GM23338 (cell line): ENCODE measurements at regions not wholly inside any gene's neighbourhood (a gene's known extent, or its start where the extent isn't known, plus 50 kb on each side); places are given as distances from the start of the nearest gene placed in this dataset.

Source experiments
- ATAC-seq: fragments of 200-7000 bp; cut with Tn5 transposase; 3 replicates; pipeline ENCODE4 v1.9.1; 2020
- DNase-seq: peaks from one replicate; pipeline ENCODE4 v3.0.0-alpha.2; 2015; ENCODE audit warnings: low spot score
- H2AFZ ChIP-seq: fragments of 200-600 bp; sonication (generic); 2 replicates; pipeline ENCODE4 v1.8.0; 2016; ENCODE audit warnings: antibody characterized with exemption, mild to moderate bottlenecking, moderate library complexity
- H3F3A ChIP-seq: fragments of 200-600 bp; sonication (generic); replicated peaks from 2 replicates; pipeline ENCODE4 v1.8.0; 2017; ENCODE audit warnings: antibody characterized with exemption, mixed run types, low read depth
- H3K27ac ChIP-seq: fragments of 200-600 bp; sonication (generic); 2 replicates; pipeline ENCODE4 v1.6.1; 2016; ENCODE audit warnings: low read depth
- H3K27me3 ChIP-seq: fragments of 200-600 bp; sonication (generic); 2 replicates; pipeline ENCODE4 v1.8.0; 2016; ENCODE audit warnings: mild to moderate bottlenecking, mixed run types, moderate library complexity; ENCODE audit not compliant: insufficient read depth
- H3K36me3 ChIP-seq: fragments of 200-600 bp; sonication (generic); 2 replicates; pipeline ENCODE4 v1.8.0; 2016; ENCODE audit warnings: mild to moderate bottlenecking; ENCODE audit not compliant: insufficient read depth
- H3K4me1 ChIP-seq: fragments of 200-600 bp; sonication (generic); 2 replicates; pipeline ENCODE4 v1.8.0; 2016; ENCODE audit warnings: mild to moderate bottlenecking, moderate library complexity; ENCODE audit not compliant: insufficient read depth
- H3K4me2 ChIP-seq: fragments of 200-600 bp; sonication (generic); 2 replicates; pipeline ENCODE4 v1.7.1; 2017; ENCODE audit warnings: mixed run types
- H3K4me3 ChIP-seq: fragments of 200-600 bp; sonication (generic); 2 replicates; pipeline ENCODE4 v1.6.1; 2016; ENCODE audit warnings: mixed run types
- H3K79me2 ChIP-seq: fragments of 200-600 bp; sonication (generic); replicated peaks from 2 replicates; pipeline ENCODE4 v1.8.0; 2017; ENCODE audit warnings: mild to moderate bottlenecking; ENCODE audit not compliant: insufficient read depth
- H3K9me2 ChIP-seq: fragments of 200-600 bp; sonication (generic); 2 replicates; pipeline ENCODE4 v1.8.0; 2017; ENCODE audit not compliant: insufficient read depth
- H4K20me1 ChIP-seq: fragments of 200-600 bp; sonication (generic); replicated peaks from 2 replicates; pipeline ENCODE4 v1.8.0; 2017; ENCODE audit warnings: mild to moderate bottlenecking; ENCODE audit not compliant: insufficient read depth
- H3K27ac Mint-ChIP-seq: 2 replicates; pipeline ENCODE4 v1.8.0; 2020; ENCODE audit warnings: inconsistent platforms, mild to moderate bottlenecking, moderate library complexity, mixed read lengths
- H3K27me3 Mint-ChIP-seq: 3 replicates; pipeline ENCODE4 v1.8.0; 2022; ENCODE audit warnings: low read depth, mild to moderate bottlenecking, moderate library complexity, mixed read lengths, inconsistent platforms; ENCODE audit not compliant: insufficient read depth, poor library complexity
- H3K36me3 Mint-ChIP-seq: 3 replicates; pipeline ENCODE4 v1.8.0; 2021; ENCODE audit warnings: low read depth, mild to moderate bottlenecking, inconsistent platforms, moderate library complexity, mixed read lengths
- H3K4me1 Mint-ChIP-seq: 3 replicates; pipeline ENCODE4 v1.8.0; 2020; ENCODE audit warnings: mild to moderate bottlenecking, inconsistent platforms, mixed read lengths
- H3K4me3 Mint-ChIP-seq: 3 replicates; pipeline ENCODE4 v1.8.0; 2021; ENCODE audit warnings: moderate library complexity, mild to moderate bottlenecking, inconsistent platforms, mixed read lengths
- H3K9me3 Mint-ChIP-seq: 3 replicates; pipeline ENCODE4 v1.8.0; 2020; ENCODE audit warnings: moderate library complexity, mild to moderate bottlenecking, inconsistent platforms, mixed read lengths
- CREB1 ChIP-seq: fragments of 250-450 bp; sonication (Bioruptor Pico); IDR thresholded peaks from 2 replicates; pipeline ENCODE4 v1.5.0; 2020; ENCODE audit warnings: low read depth, mild to moderate bottlenecking, moderate library complexity
- EZH2 ChIP-seq: fragments of 200-600 bp; sonication (generic); IDR thresholded peaks from one replicate; pipeline ENCODE4 v1.8.0; 2017; ENCODE audit warnings: antibody characterized with exemption, mild to moderate bottlenecking, low read depth; ENCODE audit not compliant: unreplicated experiment
- EZH2phosphoT487 ChIP-seq: fragments of 200-600 bp; sonication (generic); IDR thresholded peaks from one replicate; pipeline ENCODE4 v1.8.1; 2018; ENCODE audit warnings: antibody characterized with exemption; ENCODE audit not compliant: unreplicated experiment
- JUNB ChIP-seq: IDR thresholded peaks from one replicate; pipeline ENCODE4 v1.6.1; 2016; ENCODE audit warnings: antibody characterized with exemption; ENCODE audit not compliant: unreplicated experiment
- NANOG ChIP-seq: IDR thresholded peaks from 2 replicates; pipeline ENCODE4 v1.6.1; 2016; ENCODE audit warnings: antibody characterized with exemption, borderline replicate concordance
- REST ChIP-seq: IDR thresholded peaks from one replicate; pipeline ENCODE4 v1.6.1; 2018; ENCODE audit warnings: antibody characterized with exemption; ENCODE audit not compliant: unreplicated experiment
- STAT1 ChIP-seq: IDR thresholded peaks from one replicate; pipeline ENCODE4 v1.6.1; 2016; ENCODE audit warnings: antibody characterized with exemption; ENCODE audit not compliant: unreplicated experiment
- ZNF114 ChIP-seq: fragments of 250-450 bp; sonication (Bioruptor Pico); IDR thresholded peaks from 2 replicates; pipeline ENCODE4 v1.5.0; 2020; ENCODE audit warnings: mild to moderate bottlenecking, moderate library complexity
- ZNF331 ChIP-seq: fragments of 250-450 bp; sonication (Bioruptor Pico); IDR thresholded peaks from 2 replicates; pipeline ENCODE4 v1.5.0; 2020; ENCODE audit warnings: low read depth, mild to moderate bottlenecking, moderate library complexity
- ZNF462 ChIP-seq: fragments of 250-450 bp; sonication (Bioruptor Pico); IDR thresholded peaks from 2 replicates; pipeline ENCODE4 v1.5.0; 2020; ENCODE audit warnings: mild to moderate bottlenecking, moderate library complexity

DNA sequence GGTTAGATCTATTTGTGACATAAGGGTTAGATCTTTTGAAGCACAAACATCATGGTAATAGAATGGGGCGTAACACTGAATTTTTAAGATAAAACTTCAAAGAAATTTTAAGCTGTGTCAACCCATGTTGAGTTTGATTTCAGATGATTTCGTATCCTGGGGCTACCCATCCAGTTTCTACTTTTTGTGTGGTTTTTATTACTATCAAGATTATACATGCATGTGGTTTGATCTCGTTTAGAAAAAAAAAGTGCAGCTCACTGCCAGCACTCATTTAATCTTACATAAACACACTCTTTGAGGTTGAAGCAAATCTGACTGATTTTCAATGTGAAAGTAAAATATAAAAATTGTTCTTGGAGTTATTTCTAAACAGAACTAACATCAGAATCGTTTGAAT, 140.8 kb upstream of the GRB10 start:
- Histone ChIP-seq H3K4me1 (no peaks in the 10 kb centered on the region), H3K79me2 (no peaks in the 10 kb centered on the region), H3K27ac (no peak overlapping the region), H3K9me2 (0 out of 2 replicates have a peak, but pooled peaks cover 8% of the 10 kb centered on the region), H3F3A (no peaks in the 10 kb centered on the region), H4K20me1 (no peaks in the 10 kb centered on the region), H2AFZ (no peak overlapping the region), H3K4me3 (no peak overlapping the region), H3K4me2 (no peak overlapping the region), H3K36me3 (no peaks in the 10 kb centered on the region), H3K27me3 (no peaks in the 10 kb centered on the region)
- no peak overlapping the region for H3K4me3 Mint-ChIP-seq
- H3K27ac Mint-ChIP-seq: no peak overlapping the region
- no peaks in the 10 kb centered on the region for H3K9me3 Mint-ChIP-seq
- peaks cover 6% of the 10 kb centered on the region; the same call in 2 of the 3 replicates for H3K4me1 Mint-ChIP-seq
- H3K27me3 Mint-ChIP-seq: no peaks in the 10 kb centered on the region
- no peak for TF ChIP-seq EZH2phosphoT487
- no peak for TF ChIP-seq ZNF114
- no peak for TF ChIP-seq NANOG
- TF ChIP-seq EZH2: no peak
- TF ChIP-seq CREB1 (CRISPR knock-in tag): no peak
- no peak for TF ChIP-seq REST
- no peak for TF ChIP-seq ZNF331 (CRISPR knock-in tag)
- DNase-seq: no peak
- no peaks in the 10 kb centered on the region for H3K36me3 Mint-ChIP-seq
- ATAC-seq: no peak

DNA sequence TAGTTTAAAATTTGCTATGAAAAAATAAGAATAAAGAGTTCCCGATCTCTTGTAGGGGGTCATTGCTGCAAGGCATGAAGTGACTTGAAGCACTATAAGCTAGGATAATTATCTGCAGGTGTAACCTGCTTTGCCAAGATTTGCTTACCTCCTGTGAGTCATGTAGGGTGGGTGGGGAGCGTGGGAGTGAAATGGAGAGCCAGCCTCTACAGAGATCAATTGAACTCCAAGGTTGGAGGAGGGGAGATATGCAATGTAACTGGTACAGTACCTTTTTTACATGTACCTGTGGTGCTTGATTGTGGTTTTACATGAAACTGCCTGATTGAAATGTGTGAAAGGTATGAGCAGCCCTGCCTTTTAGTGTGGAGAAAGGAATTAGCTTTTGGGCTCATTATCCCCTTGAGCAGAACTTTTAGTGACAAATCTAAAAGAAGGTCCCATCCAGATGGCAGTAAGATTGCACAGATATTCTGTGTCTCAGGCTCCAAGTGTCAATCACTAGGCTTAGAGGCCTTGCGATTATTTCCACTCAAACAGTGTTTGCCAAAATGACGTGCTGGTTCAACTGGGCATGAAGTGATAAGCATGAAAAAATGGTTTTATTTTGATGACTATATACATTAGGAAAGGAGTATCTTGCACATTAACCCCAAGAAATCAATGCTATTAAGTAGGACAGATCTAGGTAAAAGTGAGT, 138.6 kb upstream of the GRB10 start:
- no peak for TF ChIP-seq STAT1
- no peak for TF ChIP-seq JUNB
- no peak for TF ChIP-seq CREB1 (CRISPR knock-in tag)
- no peak for TF ChIP-seq NANOG
- no peak for TF ChIP-seq ZNF462
- no peak for TF ChIP-seq EZH2
- TF ChIP-seq ZNF114: no peak
- no peak overlapping the region for H3K4me2 ChIP-seq
- no peaks in the 10 kb centered on the region for H3K27me3 ChIP-seq
- H3K27ac ChIP-seq: no peak overlapping the region
- Mint-ChIP-seq H3K27me3 (peaks cover 8% of the 10 kb centered on the region), H3K27ac (no peak overlapping the region), H3K9me3 (no peaks in the 10 kb centered on the region), H3K36me3 (no peaks in the 10 kb centered on the region), H3K4me1 (peaks cover 6% of the 10 kb centered on the region; the same call in 2 of the 3 replicates), H3K4me3 (no peak overlapping the region)
- ATAC-seq (no peak), DNase-seq (no peak)
- H4K20me1 ChIP-seq: no peaks in the 10 kb centered on the region
- no peak overlapping the region for H3K4me3 ChIP-seq
- no peaks in the 10 kb centered on the region for H3K36me3 ChIP-seq
- no peaks in the 10 kb centered on the region for H3K79me2 ChIP-seq
- no peaks in the 10 kb centered on the region for H3K4me1 ChIP-seq
- H3K9me2 ChIP-seq: peaks cover 11% of the 10 kb centered on the region; the same call in 1 of the 2 replicates
- no peak overlapping the region for H2AFZ ChIP-seq
- no peaks in the 10 kb centered on the region for H3F3A ChIP-seq
